GM21423 (cell line): ENCODE measurements at regions not wholly inside any gene's neighbourhood (a gene's known extent, or its start where the extent isn't known, plus 50 kb on each side); places are given as distances from the start of the nearest gene placed in this dataset.
"Not testable (repeated sequence)": the region's sequence is repeated elsewhere in the genome, so short reads cannot be mapped to it uniquely, and the experiment has no call there.

Source experiments
- ATAC-seq: cut with Tn5 transposase; IDR thresholded peaks from one replicate; pipeline ENCODE4 v1.9.1; 2021; ENCODE audit warnings: mild to moderate bottlenecking, moderate library complexity; ENCODE audit not compliant: unreplicated experiment

DNA sequence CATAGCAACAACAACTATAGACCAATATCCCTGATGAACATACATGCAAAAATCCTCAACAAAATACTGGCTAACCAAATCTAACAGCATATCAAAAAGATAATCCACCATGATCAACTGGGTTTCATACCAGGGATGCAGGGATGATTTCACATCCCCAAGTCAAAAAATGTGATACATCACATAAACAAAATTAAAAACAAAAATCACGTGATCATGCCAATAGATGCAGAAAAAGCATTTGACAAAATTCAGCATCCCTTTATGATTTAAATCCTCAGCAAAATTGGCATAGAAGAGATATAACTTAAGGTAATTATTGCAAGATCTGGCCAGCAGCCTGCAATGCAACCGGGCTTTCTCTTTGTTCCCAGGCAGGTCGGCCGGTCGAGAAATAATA lies 735.1 kb upstream of the SGO1 start:
- not testable (repeated sequence) for ATAC-seq

GRCh38 chr3:20916951-20917606 lies 731.1 kb upstream of the SGO1 start:
- ATAC-seq, result no peak

DNA sequence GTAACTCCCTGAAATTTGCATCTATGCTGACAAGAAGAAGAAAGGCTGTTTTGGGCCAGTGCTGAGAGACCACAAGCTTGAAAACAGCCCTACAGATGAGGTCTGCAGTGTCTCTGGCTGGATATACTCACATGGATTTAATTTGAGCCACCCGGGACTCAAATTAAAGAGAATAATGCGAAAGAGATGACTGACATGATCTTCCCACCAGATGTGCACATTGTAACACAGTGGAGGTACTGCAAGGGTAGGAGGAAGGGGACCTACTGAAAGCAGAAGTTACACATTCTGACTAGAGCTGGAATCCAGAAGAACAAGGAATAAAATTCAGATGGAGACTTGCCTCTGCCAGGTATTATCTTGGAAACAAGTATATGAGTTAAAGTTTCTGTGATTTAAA lies 728.3 kb upstream of the SGO1 start:
- ATAC-seq, result no peak

- ATAC-seq, result no peak
Measured at GRCh38 chr3:20912406-20912805, 726.4 kb upstream of the SGO1 start.

- no peak for ATAC-seq
Measured at GRCh38 chr3:20909511-20909910, 723.5 kb upstream of the SGO1 start.

DNA sequence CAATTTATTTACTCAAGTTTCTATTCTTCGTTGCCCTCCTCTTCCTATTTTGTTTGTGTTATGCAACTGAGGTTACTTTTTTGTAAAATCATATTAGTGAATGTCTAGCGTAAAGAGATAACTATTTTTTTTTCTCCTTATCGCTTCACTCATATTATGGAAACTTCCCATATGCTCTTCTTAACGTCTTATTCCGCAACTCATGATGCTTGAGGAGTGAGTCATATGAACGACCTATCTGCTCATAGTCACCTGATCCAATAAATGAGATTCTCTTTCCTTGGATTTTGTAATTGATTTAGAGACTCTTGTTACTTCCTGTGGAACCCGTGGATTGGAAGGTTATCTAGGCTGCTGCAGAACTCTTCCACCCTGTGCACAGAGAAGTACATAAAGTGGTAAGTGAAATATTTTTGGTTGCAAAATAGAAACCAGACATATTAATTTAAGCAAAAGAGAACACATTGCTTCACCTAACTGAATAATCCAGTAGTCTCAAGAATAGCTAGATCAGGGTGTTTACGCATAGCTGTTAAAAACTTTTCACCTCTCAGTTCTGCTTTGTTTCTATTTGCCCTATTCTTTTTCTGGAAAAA lies 719.3 kb upstream of the SGO1 start:
- no peak for ATAC-seq

GRCh38 chr3:20904671-20905070 lies 718.7 kb upstream of the SGO1 start:
- no peak for ATAC-seq

- no peak for ATAC-seq
Measured at GRCh38 chr3:20898962-20899361, 713.0 kb upstream of the SGO1 start.

DNA sequence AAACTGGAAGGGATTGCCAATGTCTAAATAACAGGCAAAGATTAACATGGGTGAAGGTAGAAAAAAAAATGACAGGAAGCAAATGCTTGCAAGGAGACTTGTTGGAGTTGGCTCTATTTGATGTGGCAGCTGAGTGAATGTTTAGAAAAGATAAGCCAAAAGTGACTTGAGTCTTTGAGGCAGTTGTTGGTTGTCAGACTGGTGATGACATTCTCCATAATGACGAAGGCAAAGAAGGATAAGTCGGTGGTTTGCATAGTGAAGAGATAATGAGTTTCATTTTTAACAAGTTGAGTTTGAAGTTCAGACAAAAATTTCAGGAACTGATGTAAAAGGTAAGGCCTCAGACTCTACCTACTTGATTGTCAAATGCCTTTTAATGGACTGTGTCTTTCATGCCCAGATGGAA lies 704.1 kb upstream of the SGO1 start:
- ATAC-seq, result no peak

- no peak for ATAC-seq
Measured at GRCh38 chr3:20878691-20879090, 692.7 kb upstream of the SGO1 start.

DNA sequence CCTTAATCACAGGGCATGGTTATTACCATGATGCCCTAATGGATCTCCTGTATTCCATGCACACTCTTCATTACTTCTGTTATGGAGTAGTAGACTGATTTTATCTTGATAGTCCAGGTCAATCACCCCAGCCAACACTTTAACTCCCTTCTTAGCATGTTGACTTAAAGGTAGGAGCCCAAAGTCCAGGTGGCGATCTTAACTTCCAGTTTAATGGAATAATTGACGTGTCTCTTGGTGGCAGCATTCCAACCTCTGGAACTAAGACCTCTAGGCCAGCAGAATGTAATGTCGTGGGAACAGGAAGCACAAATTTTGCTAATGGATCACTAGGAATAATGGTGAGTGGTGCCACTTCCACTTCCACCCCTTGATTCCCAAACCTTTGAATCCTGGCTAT lies 687.2 kb upstream of the SGO1 start:
- ATAC-seq, result no peak

DNA sequence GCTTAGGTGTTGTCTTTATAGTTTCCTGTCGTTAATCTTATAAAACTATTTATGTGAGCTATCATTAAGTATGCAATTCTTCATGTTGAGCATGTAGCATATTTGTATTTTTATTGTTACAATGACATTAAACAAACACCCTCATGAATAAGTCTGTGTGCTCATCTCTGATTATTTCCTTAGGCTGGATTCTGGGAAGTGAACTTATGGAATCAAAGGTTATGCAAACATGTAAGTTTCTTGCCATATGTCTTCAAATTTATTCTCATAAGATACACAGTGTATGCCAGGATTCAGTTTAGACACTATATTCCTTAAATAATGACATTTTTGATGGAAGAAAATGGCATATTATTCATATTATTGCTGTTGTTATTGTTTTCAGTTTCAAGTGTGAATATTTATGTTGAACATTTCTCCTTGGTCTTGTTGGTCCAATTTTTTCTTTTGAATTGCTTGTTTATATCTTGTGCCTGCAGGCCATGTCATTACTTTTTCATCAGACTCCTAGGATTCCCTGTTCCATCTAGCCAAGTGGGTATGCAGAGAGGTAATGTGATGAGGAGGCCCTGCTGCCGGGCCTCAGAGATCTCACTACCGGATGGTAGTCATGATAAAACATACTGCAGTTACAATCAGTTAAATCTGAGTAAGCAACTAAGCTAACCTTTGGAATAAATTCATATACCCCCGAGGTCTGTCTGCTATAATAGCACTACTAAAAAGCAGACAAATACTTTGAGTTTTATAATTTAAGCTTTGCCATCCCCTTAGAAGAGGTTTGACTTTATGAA lies 684.3 kb upstream of the SGO1 start:
- no peak for ATAC-seq

GRCh38 chr3:20865803-20866202 lies 679.8 kb upstream of the SGO1 start:
- ATAC-seq, result no peak

GRCh38 chr3:20861454-20861853 lies 675.4 kb upstream of the SGO1 start:
- no peak for ATAC-seq

GRCh38 chr3:20857636-20858035 lies 671.6 kb upstream of the SGO1 start:
- no peak for ATAC-seq

DNA sequence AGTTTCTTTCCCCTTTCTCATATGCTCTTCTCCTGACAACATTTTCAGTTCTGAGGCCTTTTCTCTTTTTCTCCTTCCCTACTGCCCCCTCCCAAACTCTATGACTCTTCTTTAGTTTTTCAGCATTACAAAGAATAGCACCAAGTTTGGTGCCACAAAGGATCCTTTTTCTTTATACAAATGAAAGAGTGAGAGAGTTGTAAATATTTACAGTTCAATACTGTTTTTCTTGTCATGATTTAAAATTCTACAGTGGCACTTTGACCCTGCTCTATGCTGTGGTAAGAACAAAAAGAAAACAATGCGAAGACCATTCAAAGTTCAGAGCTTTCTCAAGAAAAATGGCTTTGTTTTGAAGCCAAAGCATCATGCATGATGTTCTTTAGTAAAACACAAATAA lies 667.9 kb upstream of the SGO1 start:
- ATAC-seq, result no peak

DNA sequence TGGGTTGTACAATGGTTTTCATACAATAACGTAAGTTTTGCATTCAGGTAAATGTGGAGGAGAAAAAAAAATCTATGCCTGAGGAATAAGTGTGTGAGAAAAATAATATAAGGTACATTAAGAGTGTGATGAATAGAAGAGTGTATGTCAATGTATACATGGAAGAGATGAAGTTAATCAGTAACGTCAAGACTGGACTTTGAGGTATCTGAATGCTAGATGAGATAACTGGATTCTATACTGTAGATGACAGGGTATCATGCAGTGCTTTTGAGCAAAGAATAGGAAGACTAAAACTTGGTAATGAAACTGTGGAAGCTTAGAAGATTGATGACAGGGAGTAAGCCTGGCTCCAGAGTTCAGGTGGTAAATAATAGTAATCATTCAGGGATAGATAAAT lies 666.7 kb upstream of the SGO1 start:
- no peak for ATAC-seq

DNA sequence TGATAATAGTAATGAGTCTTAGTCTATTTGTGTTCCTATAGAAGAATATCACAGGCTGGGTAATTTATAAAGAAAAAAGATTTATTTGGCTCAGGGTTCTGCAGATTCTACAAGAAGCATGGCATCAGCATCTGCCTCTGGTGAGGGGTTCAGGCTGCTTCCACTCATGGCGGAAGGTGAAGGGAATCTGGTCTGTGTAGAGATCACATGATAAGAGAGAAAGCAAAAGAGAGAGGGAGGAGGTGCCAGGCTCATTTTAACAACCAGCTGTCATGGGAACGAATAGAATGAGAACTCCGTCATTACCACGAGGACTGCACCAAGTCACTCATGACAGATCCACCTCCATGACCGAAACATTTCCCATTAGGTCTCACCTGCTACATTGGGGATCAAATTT lies 664.0 kb upstream of the SGO1 start:
- ATAC-seq, result no peak

GRCh38 chr3:20846832-20847231 lies 660.8 kb upstream of the SGO1 start:
- no peak for ATAC-seq

GRCh38 chr3:20846066-20846465 lies 660.1 kb upstream of the SGO1 start:
- no peak for ATAC-seq

DNA sequence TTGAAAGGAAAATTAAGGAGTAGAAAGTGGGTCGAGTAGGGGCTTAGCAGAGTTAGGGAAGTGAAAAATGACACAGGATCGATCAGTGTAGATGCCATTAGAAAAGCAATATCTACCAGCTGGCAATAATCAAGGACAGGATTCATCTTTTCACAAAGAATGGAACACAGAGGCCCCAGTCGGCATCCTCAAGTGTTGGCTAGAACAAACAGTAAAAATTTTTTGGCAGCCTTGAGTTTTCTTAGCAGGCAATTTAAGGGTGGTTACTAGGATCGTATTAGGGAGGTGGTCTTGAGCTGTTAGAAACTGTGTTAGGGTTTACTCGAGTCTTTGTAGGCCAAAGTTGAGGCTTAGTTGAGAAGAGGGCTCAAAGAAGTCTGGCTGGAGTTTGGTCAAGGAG lies 658.8 kb upstream of the SGO1 start:
- ATAC-seq, result no peak
